OCI-LY1 (cell line): ENCODE measurements at regions not wholly inside any gene's neighbourhood (a gene's known extent, or its start where the extent isn't known, plus 50 kb on each side); places are given as distances from the start of the nearest gene placed in this dataset.

Source experiments
- EZH2 ChIP-seq: fragments of 200-600 bp; sonication (generic), shearing (Covaris generic); IDR thresholded peaks from 2 replicates; pipeline ENCODE4 v1.8.0; 2017; ENCODE audit warnings: borderline replicate concordance, mixed run types, mild to moderate bottlenecking, antibody characterized with exemption, low read length, moderate library complexity, mixed read lengths
- TF ChIP-seq, protein P1 (sequence below): fragments of 200-600 bp; sonication (generic), shearing (Covaris generic); IDR thresholded peaks from 2 replicates; pipeline ENCODE4 v1.5.1; 2017; ENCODE audit warnings: mild to moderate bottlenecking, antibody characterized with exemption, low read length, moderate library complexity, mixed read lengths

- TF ChIP-seq EZH2 = no peak
- TF ChIP-seq, protein P1, sequence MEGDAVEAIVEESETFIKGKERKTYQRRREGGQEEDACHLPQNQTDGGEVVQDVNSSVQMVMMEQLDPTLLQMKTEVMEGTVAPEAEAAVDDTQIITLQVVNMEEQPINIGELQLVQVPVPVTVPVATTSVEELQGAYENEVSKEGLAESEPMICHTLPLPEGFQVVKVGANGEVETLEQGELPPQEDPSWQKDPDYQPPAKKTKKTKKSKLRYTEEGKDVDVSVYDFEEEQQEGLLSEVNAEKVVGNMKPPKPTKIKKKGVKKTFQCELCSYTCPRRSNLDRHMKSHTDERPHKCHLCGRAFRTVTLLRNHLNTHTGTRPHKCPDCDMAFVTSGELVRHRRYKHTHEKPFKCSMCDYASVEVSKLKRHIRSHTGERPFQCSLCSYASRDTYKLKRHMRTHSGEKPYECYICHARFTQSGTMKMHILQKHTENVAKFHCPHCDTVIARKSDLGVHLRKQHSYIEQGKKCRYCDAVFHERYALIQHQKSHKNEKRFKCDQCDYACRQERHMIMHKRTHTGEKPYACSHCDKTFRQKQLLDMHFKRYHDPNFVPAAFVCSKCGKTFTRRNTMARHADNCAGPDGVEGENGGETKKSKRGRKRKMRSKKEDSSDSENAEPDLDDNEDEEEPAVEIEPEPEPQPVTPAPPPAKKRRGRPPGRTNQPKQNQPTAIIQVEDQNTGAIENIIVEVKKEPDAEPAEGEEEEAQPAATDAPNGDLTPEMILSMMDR = no peak
Observed at GRCh38 chr22:48180631-48181030, 1418.2 kb downstream of the TBC1D22A start.
